Large intestine (tissue), 3 donors: ENCODE measurements at regions not wholly inside any gene's neighbourhood (a gene's known extent, or its start where the extent isn't known, plus 50 kb on each side); places are given as distances from the start of the nearest gene placed in this dataset.

Source experiments
- DNase-seq, 2 donors: peaks; one replicate each; pipeline versions ENCODE4 v3.0.0 to v3.0.0-alpha.2; 2013
- H3K27ac ChIP-seq: one replicate; pipeline ENCODE4 v1.5.1; 2013; ENCODE audit warnings: low read length
- H3K27me3 ChIP-seq: 2 replicates; pipeline ENCODE4 v1.6.1; 2013; ENCODE audit warnings: low read length; ENCODE audit not compliant: control insufficient read depth, insufficient read depth
- H3K36me3 ChIP-seq: 2 replicates; pipeline ENCODE4 v1.6.1; 2013; ENCODE audit warnings: low read length; ENCODE audit not compliant: control insufficient read depth, insufficient read depth
- H3K4me1 ChIP-seq: one replicate; pipeline ENCODE4 v1.6.1; 2013; ENCODE audit warnings: low read length; ENCODE audit not compliant: control insufficient read depth, insufficient read depth
- H3K4me3 ChIP-seq: one replicate; pipeline ENCODE4 v1.5.1; 2013; ENCODE audit warnings: low read length
- H3K9me3 ChIP-seq: one replicate; pipeline ENCODE4 v1.6.1; 2013; ENCODE audit warnings: mild to moderate bottlenecking, low read depth, low read length, moderate library complexity; ENCODE audit not compliant: control insufficient read depth
- WGBS: methylation state at CpG from one replicate; pipeline ENCODE4 v1.1.5; 2013; ENCODE audit warnings: low lambda C conversion rate; ENCODE audit not compliant: insufficient coverage; 5-methylcytosine and 5-hydroxymethylcytosine counted together

- Histone ChIP-seq H3K27ac (no peak overlapping the region), H3K4me3 (no peak overlapping the region)
- no CpG with 5 or more reads among the region's 6 CpGs for WGBS
Measured at GRCh38 chr9:129506892-129507291, 114.0 kb downstream of the C9orf50 start.

GRCh38 chr9:129506041-129506440 lies 114.9 kb downstream of the C9orf50 start:
- Histone ChIP-seq H3K9me3 (no peaks in the 10 kb centered on the region), H3K36me3 (no peaks in the 10 kb centered on the region), H3K4me3 (no peak overlapping the region), H3K27ac (no peak overlapping the region), H3K4me1 (peaks cover 5% of the 10 kb centered on the region), H3K27me3 (no peaks in the 10 kb centered on the region)
- no peak for DNase-seq
- 100% methylated on average over 1 of the region's 13 CpGs for WGBS

More at GRCh38 chr9:129506892-129507291, 114.0 kb downstream of the C9orf50 start:
- Histone ChIP-seq H3K9me3 (no peaks in the 10 kb centered on the region), H3K4me1 (peaks cover 2% of the 10 kb centered on the region), H3K27me3 (no peaks in the 10 kb centered on the region), H3K36me3 (no peaks in the 10 kb centered on the region)
- peak in 1 of 2 donors; percentile 38 for DNase-seq

- no CpG with 5 or more reads among the region's 22 CpGs for WGBS
- no peak overlapping the region for H3K27ac ChIP-seq
- no peaks in the 10 kb centered on the region for H3K9me3 ChIP-seq
Measured at GRCh38 chr9:129505270-129505902, 115.5 kb downstream of the C9orf50 start.

GRCh38 chr9:129504404-129504803 lies 116.5 kb downstream of the C9orf50 start:
- peaks cover 19% of the 10 kb centered on the region for H3K4me1 ChIP-seq
- H3K27ac ChIP-seq, result no peak overlapping the region
- no CpG with 5 or more reads among the region's 1 CpG for WGBS
- no peak for DNase-seq
- H3K9me3 ChIP-seq, result no peaks in the 10 kb centered on the region
- no peaks in the 10 kb centered on the region for H3K36me3 ChIP-seq
- no peak overlapping the region for H3K4me3 ChIP-seq
- H3K27me3 ChIP-seq, result no peaks in the 10 kb centered on the region

More at GRCh38 chr9:129505270-129505902, 115.5 kb downstream of the C9orf50 start:
- no peak for DNase-seq
- Histone ChIP-seq H3K36me3 (no peaks in the 10 kb centered on the region), H3K27me3 (no peaks in the 10 kb centered on the region), H3K4me1 (peaks cover 11% of the 10 kb centered on the region), H3K4me3 (no peak overlapping the region)

DNA sequence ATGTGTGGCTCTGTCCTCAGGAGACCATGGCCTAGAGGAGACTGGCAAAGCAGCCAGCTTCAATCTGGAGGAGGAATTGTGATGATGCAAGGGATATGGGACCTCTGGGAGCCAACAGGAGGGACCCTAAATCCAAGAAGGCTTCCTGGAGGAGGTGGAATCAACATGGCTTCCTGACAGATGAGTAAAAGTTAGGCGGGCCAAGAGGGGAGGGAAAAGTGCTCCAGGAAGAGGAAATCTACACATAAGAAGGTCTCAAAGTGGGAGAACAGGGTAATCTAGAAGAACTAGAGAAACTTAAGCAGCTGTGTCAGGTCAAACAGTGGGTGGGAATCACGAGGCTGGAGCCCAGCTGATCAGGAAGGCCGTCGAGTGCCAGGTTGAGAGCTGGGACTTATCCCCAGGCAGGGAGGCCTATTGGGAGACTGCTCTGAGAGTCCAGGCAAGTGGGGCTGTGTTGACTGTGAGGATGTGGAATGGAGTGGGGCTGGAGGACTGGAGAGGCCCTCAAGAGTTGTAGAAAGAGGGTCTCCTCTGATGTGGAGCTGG lies 119.1 kb downstream of the C9orf50 start:
- Histone ChIP-seq H3K36me3 (no peaks in the 10 kb centered on the region), H3K27me3 (no peaks in the 10 kb centered on the region), H3K9me3 (no peaks in the 10 kb centered on the region), H3K4me1 (peaks cover 40% of the 10 kb centered on the region), H3K4me3 (no peak overlapping the region), H3K27ac (no peak overlapping the region)
- no CpG with 5 or more reads among the region's 4 CpGs for WGBS
- DNase-seq, result no peak

GRCh38 chr9:129500863-129501770 lies 119.8 kb downstream of the C9orf50 start:
- Histone ChIP-seq H3K27ac (peak overlapping the region; percentile 57), H3K4me1 (peaks cover 43% of the 10 kb centered on the region), H3K4me3 (no peak overlapping the region), H3K27me3 (no peaks in the 10 kb centered on the region), H3K36me3 (no peaks in the 10 kb centered on the region), H3K9me3 (no peaks in the 10 kb centered on the region)
- WGBS, result no CpG with 5 or more reads among the region's 12 CpGs
- DNase-seq, result peak in 1 of 2 donors; percentile 64

DNA sequence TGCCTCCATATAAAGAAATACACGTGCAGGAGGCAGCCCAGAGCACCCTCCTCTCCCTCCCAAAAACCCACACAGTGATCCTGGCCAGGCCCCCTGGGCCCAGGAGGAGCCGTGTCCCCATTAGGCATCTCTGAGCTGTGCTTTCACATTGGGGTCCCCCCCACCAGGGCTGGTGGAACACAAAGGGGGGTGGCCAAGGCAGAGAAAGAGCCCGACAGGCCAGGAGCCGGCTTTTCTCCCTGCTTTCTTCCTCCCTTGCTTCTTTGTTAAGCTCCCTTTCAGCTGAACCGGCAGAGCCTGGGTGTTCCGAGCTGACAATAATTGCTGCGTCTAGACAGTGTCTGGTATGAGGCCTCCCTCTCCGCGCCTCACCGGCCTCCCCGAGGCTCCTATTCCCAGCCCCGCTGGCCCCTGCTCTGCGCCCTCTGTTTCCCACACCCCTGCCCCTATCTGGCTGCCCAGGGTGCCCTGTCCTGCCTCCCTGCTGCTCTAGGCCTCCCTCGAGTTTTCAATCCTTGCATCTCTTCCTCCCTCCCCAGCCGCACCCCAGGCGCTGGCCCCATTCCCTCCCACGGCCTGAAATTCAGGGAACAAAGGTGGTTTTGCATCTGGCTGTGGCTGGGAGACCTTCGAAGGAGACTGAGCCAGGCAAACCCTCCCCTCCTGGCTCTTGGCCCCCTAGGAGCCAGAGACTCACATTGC lies 120.6 kb downstream of the C9orf50 start:
- Histone ChIP-seq H3K4me3 (no peak overlapping the region), H3K9me3 (no peaks in the 10 kb centered on the region), H3K27ac (peak overlapping the region; percentile 57), H3K27me3 (no peaks in the 10 kb centered on the region), H3K36me3 (no peaks in the 10 kb centered on the region), H3K4me1 (peaks cover 49% of the 10 kb centered on the region)
- peak in 1 of 2 donors; percentile 82 for DNase-seq
- no CpG with 5 or more reads among the region's 18 CpGs for WGBS

- H3K4me1 ChIP-seq, result peaks cover 61% of the 10 kb centered on the region
Measured at GRCh38 chr9:129498451-129499384, 122.2 kb downstream of the C9orf50 start.

DNA sequence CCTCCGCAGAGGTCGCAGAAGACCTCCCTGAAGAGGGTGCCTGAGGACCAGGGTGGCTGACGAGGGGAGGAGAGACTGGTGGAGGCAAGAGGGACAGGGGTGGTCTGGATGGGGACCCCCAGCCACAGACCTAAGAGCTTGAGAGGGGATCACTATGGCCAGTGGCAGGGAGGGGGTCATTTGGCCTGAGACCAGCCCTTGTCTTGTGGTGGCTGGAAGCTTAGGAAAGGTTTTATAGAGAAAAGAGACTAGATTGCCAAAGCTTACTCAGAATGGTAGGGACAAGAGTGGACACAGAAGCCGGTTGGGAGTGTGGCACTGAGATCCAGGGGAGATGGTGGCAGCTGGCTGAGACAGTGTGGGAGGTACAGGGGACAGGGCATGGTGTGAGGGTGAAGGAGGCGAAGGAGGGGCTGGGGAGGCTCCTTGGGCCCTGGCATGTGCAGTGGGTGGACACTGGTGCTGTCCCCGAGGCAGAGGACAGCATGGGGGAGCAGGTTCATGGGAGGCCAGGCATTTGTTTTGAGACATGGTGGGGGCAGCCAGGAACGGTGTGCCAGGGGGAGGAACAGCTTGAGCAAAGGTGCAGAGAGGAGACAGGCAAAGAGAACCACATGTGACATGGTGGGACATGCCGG lies 123.0 kb downstream of the C9orf50 start:
- Histone ChIP-seq H3K27me3 (no peaks in the 10 kb centered on the region), H3K27ac (peak overlapping the region; percentile 96), H3K4me1 (peaks cover 69% of the 10 kb centered on the region), H3K9me3 (no peaks in the 10 kb centered on the region), H3K36me3 (no peaks in the 10 kb centered on the region), H3K4me3 (peak overlapping the region; percentile 72)
- no peak for DNase-seq
- no CpG with 5 or more reads among the region's 8 CpGs for WGBS

More at GRCh38 chr9:129498451-129499384, 122.2 kb downstream of the C9orf50 start:
- Histone ChIP-seq H3K9me3 (no peaks in the 10 kb centered on the region), H3K27ac (peak overlapping the region; percentile 96), H3K27me3 (no peaks in the 10 kb centered on the region), H3K36me3 (no peaks in the 10 kb centered on the region), H3K4me3 (no peak overlapping the region)
- no peak for DNase-seq
- WGBS, result 83% methylated on average over 2 of the region's 7 CpGs
